Body of pancreas (tissue), 4 donors: ENCODE measurements at regions not wholly inside any gene's neighbourhood (a gene's known extent, or its start where the extent isn't known, plus 50 kb on each side); places are given as distances from the start of the nearest gene placed in this dataset.

Experiments used
- CTCF ChIP-seq, 7 experiments: fragments of 450-650 bp in 4 of 7; fragments of 200-600 bp in 3 of 7; sonication (generic) in 3 of 7; IDR thresholded peaks; one replicate each; pipeline ENCODE4 v1.5.1; 2016 to 2019; ENCODE audit warnings: antibody characterized with exemption in 7 of 7
- POLR2A ChIP-seq, 3 donors: fragments of 450-650 bp; IDR thresholded peaks; one replicate each; pipeline ENCODE4 v1.6.1; 2016; ENCODE audit warnings: antibody characterized with exemption in 3 of 3, mild to moderate bottlenecking in 2 of 3

GRCh38 chr1:30275926-30276764 is 447.2 kb downstream of the MATN1 start:
- no peak for TF ChIP-seq POLR2A (IDR thresholded peaks at IDR 0.05)
- no peak for TF ChIP-seq CTCF (IDR thresholded peaks at IDR 0.05)
